ENCODE measurements at regions not wholly inside any gene's neighbourhood (a gene's known extent, or its start where the extent isn't known, plus 50 kb on each side); places are given as distances from the start of the nearest gene placed in this dataset.
A peak's percentile ranks its signal among the peaks of the same experiment; 100 is the strongest.

DNA sequence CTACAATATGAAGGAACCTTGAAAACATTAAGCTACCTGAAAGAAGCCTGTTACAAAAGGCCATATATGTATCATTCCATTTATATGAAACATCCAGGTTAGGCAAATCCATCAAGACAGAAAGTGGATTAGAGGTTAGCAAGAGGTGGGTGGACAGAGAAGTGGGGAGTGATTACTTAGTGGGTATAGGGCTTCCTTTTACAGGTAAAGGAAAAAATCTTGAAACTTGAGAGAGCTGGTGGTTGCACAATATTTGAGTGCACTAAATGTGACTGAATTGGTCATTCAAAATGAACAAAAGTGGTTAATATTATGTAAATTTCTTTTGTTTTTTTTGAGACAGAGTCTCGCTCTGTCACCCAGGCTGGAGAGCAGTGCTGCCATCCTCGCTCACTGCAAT is 119.4 kb upstream of the KIF5B start:
- 100% methylated on average over 1 of the region's 2 CpGs; no CpG with 5 or more reads in 1 of the 2 experiments for WGBS, 2 experiments (ENCODE audit: extremely low coverage in 2 of 2, insufficient read length in 1 of 2)
- no peaks in the 10 kb centered on the region for H4K20me1 ChIP-seq (ENCODE audit: insufficient read depth, low read length)
- H3K27ac ChIP-seq (ENCODE audit: insufficient read depth, low read length) = no peak overlapping the region
- no peak overlapping the region for H3K4ac ChIP-seq (ENCODE audit: low read depth, low read length)
- no peak overlapping the region for H3K9ac ChIP-seq (ENCODE audit: low read depth, low read length)
- H3K79me1 ChIP-seq (ENCODE audit: low read depth in 1 of 2, low read length in 2 of 2) = no peaks in the 10 kb centered on the region
- DNase-seq = no peak
- H2BK5ac ChIP-seq (ENCODE audit: low read depth, low read length, poor library complexity, severe bottlenecking) = no peak overlapping the region
- H3K56ac ChIP-seq (ENCODE audit: extremely low read depth, insufficient read depth, low read length) = no peak overlapping the region
- peak; percentile 56; the same call in 1 of the 2 replicates for TF ChIP-seq CEBPB (IDR thresholded peaks at IDR 0.05; ENCODE audit: low read depth, low read length)
- TF ChIP-seq RFX5 (IDR thresholded peaks at IDR 0.05; ENCODE audit: low read depth, low read length) = no peak
- BruUV-seq (replicated peaks) = no TSS peak
- no peak overlapping the region for H2BK15ac ChIP-seq (ENCODE audit: low read depth, low read length)
- H3K14ac ChIP-seq (replicated peaks; ENCODE audit: low read depth, low read length) = no peak overlapping the region
- H2AK9ac ChIP-seq (replicated peaks; ENCODE audit: low read depth, low read length, poor library complexity) = no peak overlapping the region
- in situ Hi-C loops (cut with MboI; ENCODE audit: low sequenced_read_pairs) (no loop called here), dilution Hi-C loops (cut with HindIII; ENCODE audit: low sequenced_read_pairs, unreplicated experiment) (no loop called here), intact Hi-C loops (cut with micrococcal nuclease) (no loop called here)
- H2AFZ ChIP-seq (replicated peaks; ENCODE audit: low read length, poor library complexity) = no peak overlapping the region
- no peak for ATAC-seq (ENCODE audit: low read depth)
- no peak overlapping the region for H2AK5ac ChIP-seq (ENCODE audit: low read depth, low read length)
- H3K36me3 ChIP-seq (ENCODE audit: control insufficient read depth, insufficient read depth, low read length) = no peaks in the 10 kb centered on the region
- peaks cover under 1% of the 10 kb centered on the region for H3K27me3 ChIP-seq (ENCODE audit: control insufficient read depth, insufficient read depth, low read length)
- H3K4me3 ChIP-seq (ENCODE audit: insufficient read depth, low read depth, low read length) = no peak overlapping the region
- H2BK20ac ChIP-seq (ENCODE audit: low read depth, low read length) = no peak overlapping the region
- no peak overlapping the region for H3K4me2 ChIP-seq (ENCODE audit: low read depth, low read length)
- H3K18ac ChIP-seq (ENCODE audit: low read depth, low read length) = no peak overlapping the region
- no peaks in the 10 kb centered on the region for H3K9me1 ChIP-seq (ENCODE audit: insufficient read depth, low read length)
- no peaks in the 10 kb centered on the region for H3K9me3 ChIP-seq (ENCODE audit: control insufficient read depth, insufficient read depth, low read length)
- H3K4me1 ChIP-seq (ENCODE audit: control insufficient read depth, insufficient read depth, low read length) = no peaks in the 10 kb centered on the region
- ChIA-PET CTCF (no interaction called here), POLR2A (ENCODE audit: unreplicated experiment) (no interaction called here)
- H3K23ac ChIP-seq (ENCODE audit: low read depth, low read length) = no peak overlapping the region
- H4K8ac ChIP-seq (ENCODE audit: low read depth in 2 of 2, low read length in 2 of 2) = no peak overlapping the region
- no peak overlapping the region for H4K91ac ChIP-seq (ENCODE audit: insufficient read depth, low read depth, low read length)
- no peak overlapping the region for H4K5ac ChIP-seq (ENCODE audit: low read depth, low read length)
- H2BK120ac ChIP-seq (ENCODE audit: low read depth, low read length) = no peak overlapping the region

Data from IMR-90 (cell line).